HG03066 (cell line): ENCODE measurements at regions not wholly inside any gene's neighbourhood (a gene's known extent, or its start where the extent isn't known, plus 50 kb on each side); places are given as distances from the start of the nearest gene placed in this dataset.

ENCODE experiments used
- ATAC-seq: cut with Tn5 transposase; IDR thresholded peaks from one replicate; pipeline ENCODE4 v1.9.1; 2021; ENCODE audit warnings: low read depth; ENCODE audit not compliant: unreplicated experiment

- ATAC-seq, result no peak
Measured at GRCh38 chr13:106001443-106001842, 534.0 kb downstream of the EFNB2 start.

- no peak for ATAC-seq
Measured at GRCh38 chr13:105997581-105998550, 537.6 kb downstream of the EFNB2 start.

- ATAC-seq, result no peak
Measured at GRCh38 chr13:105996391-105997025, 539.0 kb downstream of the EFNB2 start.

- no peak for ATAC-seq
Measured at GRCh38 chr13:105994340-105994739, 541.1 kb downstream of the EFNB2 start.

- no peak for ATAC-seq
Measured at GRCh38 chr13:105991622-105992277, 543.7 kb downstream of the EFNB2 start.

- no peak for ATAC-seq
Measured at GRCh38 chr13:105991131-105991530, 544.3 kb downstream of the EFNB2 start.

- ATAC-seq, result no peak
Measured at GRCh38 chr13:105990256-105990958, 545.1 kb downstream of the EFNB2 start.

- ATAC-seq, result no peak
Measured at GRCh38 chr13:105984646-105985045, 550.8 kb downstream of the EFNB2 start.

- no peak for ATAC-seq
Measured at GRCh38 chr13:105984236-105984635, 551.2 kb downstream of the EFNB2 start.

- no peak for ATAC-seq
Measured at GRCh38 chr13:105982219-105982930, 553.1 kb downstream of the EFNB2 start.

- ATAC-seq, result no peak
Measured at GRCh38 chr13:105979131-105980011, 556.1 kb downstream of the EFNB2 start.

GRCh38 chr13:105974380-105974779 lies 561.1 kb downstream of the EFNB2 start:
- ATAC-seq, result no peak

- ATAC-seq, result no peak
Measured at GRCh38 chr13:105972811-105973590, 562.5 kb downstream of the EFNB2 start.

GRCh38 chr13:105972306-105972721 lies 563.1 kb downstream of the EFNB2 start:
- ATAC-seq, result no peak

- ATAC-seq, result no peak
Measured at GRCh38 chr13:105971738-105972137, 563.7 kb downstream of the EFNB2 start.

GRCh38 chr13:105971312-105971711 lies 564.1 kb downstream of the EFNB2 start:
- ATAC-seq, result no peak

GRCh38 chr13:105969761-105970160 lies 565.7 kb downstream of the EFNB2 start:
- ATAC-seq, result no peak

GRCh38 chr13:105965910-105966309 lies 569.6 kb downstream of the EFNB2 start:
- ATAC-seq, result no peak
